ENCODE measurements at regions not wholly inside any gene's neighbourhood (a gene's known extent, or its start where the extent isn't known, plus 50 kb on each side); places are given as distances from the start of the nearest gene placed in this dataset.

DNA sequence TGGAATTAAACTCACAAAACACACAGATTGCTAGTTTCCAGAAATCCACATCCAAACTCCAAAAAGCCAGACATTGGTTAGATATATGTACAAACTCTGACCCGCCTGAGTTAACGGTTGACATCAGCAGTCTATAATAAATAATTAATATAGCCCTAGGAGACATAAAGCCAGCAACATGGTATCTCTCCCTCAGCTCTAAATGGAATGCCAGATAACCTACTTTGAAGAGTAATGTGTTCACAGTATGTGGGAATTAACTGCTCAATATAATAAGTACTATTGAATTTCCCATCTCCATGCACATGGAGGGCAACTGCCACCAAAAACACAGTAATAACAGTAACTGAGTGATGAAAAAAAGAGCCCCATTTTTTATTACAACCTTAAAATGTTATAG is 383.2 kb downstream of the CD83 start:
- Histone ChIP-seq H3K4me3 (no peak overlapping the region), H3K27ac (no peak overlapping the region), H3K9me3 (no peaks in the 10 kb centered on the region), H3K4me1 (no peaks in the 10 kb centered on the region), H3K27me3 (no peaks in the 10 kb centered on the region), H3K36me3 (replicated peaks in 1 of 2; ENCODE audit: insufficient read depth in 1 of 2, low read depth in 2 of 2) (no peaks in the 10 kb centered on the region)
- 94 to 96% methylated on average over 2 of the region's 2 CpGs for WGBS, 2 donors
- intact Hi-C loops (cut with DNase I) = no loop called here
- DNase-seq = no peak
- ATAC-seq = no peak
- TF ChIP-seq POLR2A (IDR thresholded peaks at IDR 0.05) = no peak
- TF ChIP-seq, protein P1, sequence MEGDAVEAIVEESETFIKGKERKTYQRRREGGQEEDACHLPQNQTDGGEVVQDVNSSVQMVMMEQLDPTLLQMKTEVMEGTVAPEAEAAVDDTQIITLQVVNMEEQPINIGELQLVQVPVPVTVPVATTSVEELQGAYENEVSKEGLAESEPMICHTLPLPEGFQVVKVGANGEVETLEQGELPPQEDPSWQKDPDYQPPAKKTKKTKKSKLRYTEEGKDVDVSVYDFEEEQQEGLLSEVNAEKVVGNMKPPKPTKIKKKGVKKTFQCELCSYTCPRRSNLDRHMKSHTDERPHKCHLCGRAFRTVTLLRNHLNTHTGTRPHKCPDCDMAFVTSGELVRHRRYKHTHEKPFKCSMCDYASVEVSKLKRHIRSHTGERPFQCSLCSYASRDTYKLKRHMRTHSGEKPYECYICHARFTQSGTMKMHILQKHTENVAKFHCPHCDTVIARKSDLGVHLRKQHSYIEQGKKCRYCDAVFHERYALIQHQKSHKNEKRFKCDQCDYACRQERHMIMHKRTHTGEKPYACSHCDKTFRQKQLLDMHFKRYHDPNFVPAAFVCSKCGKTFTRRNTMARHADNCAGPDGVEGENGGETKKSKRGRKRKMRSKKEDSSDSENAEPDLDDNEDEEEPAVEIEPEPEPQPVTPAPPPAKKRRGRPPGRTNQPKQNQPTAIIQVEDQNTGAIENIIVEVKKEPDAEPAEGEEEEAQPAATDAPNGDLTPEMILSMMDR (IDR thresholded peaks at IDR 0.05) = no peak

DNA sequence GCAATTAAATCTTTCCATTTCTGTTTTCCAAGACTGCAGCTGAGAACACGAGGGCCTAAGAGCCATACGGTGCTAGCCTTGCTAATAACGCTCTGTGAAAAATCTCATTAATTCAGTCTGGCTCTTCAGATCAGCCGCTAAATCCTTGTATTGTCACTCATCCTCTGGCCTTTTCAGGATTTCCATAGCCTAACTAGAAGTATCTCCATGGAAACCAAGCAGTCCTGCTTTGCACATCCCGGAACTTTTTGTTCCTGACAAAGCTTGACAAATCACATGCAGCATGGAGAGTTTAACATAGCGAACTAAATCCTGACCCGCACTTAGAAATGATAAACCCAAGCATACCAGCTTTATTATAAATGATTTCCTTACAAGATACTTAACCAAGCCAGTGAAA is 383.7 kb downstream of the CD83 start:
- Histone ChIP-seq H3K9me3 (no peaks in the 10 kb centered on the region), H3K4me1 (no peaks in the 10 kb centered on the region), H3K27me3 (no peaks in the 10 kb centered on the region), H3K27ac (no peak overlapping the region), H3K36me3 (replicated peaks in 1 of 2; ENCODE audit: insufficient read depth in 1 of 2, low read depth in 2 of 2) (no peaks in the 10 kb centered on the region), H3K4me3 (no peak overlapping the region)
- no peak for TF ChIP-seq POLR2A (IDR thresholded peaks at IDR 0.05)
- TF ChIP-seq, protein P1 (IDR thresholded peaks at IDR 0.05) = no peak
- 86 to 95% methylated on average over 7 of the region's 7 CpGs for WGBS, 2 donors
- intact Hi-C loops (cut with DNase I) = no loop called here
- DNase-seq (no peak), ATAC-seq (no peak)

DNA sequence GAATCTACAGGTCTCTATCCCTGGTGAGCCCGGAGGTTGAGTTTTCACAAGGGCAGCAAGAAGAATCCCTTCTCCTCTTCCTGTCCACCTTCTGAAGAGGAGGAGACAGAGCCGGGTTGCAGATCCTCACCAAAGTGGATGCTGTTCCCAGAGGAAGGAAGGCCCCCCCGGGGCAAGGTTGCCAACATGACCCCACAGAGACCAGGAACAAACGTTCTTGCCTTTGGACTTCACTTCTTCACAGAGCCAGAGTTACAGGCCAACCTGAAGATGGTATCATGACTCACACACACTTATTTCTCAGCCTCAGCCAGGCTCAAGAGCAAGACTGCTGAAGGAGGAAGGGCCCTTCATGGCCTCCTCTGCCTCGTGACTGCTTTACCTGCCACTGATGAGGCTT is 384.3 kb downstream of the CD83 start:
- DNase-seq = no peak
- 62 to 72% methylated on average over 5 of the region's 5 CpGs for WGBS, 2 donors
- H3K9me3 ChIP-seq = no peaks in the 10 kb centered on the region
- no peak for TF ChIP-seq POLR2A (IDR thresholded peaks at IDR 0.05)
- TF ChIP-seq, protein P1 (IDR thresholded peaks at IDR 0.05) = no peak
- H3K4me1 ChIP-seq = no peaks in the 10 kb centered on the region
- intact Hi-C loops (cut with DNase I) = no loop called here
- H3K36me3 ChIP-seq (replicated peaks in 1 of 2; ENCODE audit: insufficient read depth in 1 of 2, low read depth in 2 of 2) = no peaks in the 10 kb centered on the region
- H3K27me3 ChIP-seq = no peaks in the 10 kb centered on the region
- H3K27ac ChIP-seq = no peak overlapping the region
- no peak for ATAC-seq
- no peak overlapping the region for H3K4me3 ChIP-seq

DNA sequence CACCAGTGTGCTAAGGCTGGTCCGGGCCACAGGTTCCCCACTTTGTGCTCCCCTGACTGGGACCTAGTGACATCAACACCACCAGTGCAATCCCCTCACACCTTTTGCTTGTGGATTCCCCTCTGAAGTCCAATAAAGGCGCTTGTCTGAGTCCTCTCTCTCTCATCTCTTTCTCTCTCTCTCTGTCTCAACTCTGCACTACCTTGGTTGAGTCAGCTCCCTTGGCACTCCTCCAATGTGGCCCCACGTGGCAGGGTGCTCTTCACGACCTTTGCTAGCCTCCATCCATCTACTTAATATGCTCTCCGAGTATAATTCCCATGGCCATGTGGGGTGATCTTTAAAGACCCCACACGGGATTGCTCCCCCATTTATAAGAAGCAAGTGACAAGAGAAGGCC is 385.0 kb downstream of the CD83 start:
- no peaks in the 10 kb centered on the region for H3K36me3 ChIP-seq (replicated peaks in 1 of 2; ENCODE audit: insufficient read depth in 1 of 2, low read depth in 2 of 2)
- no peaks in the 10 kb centered on the region for H3K4me1 ChIP-seq
- H3K27ac ChIP-seq = no peak overlapping the region
- 67 to 71% methylated on average over 6 of the region's 6 CpGs for WGBS, 2 donors
- DNase-seq (no peak), ATAC-seq (no peak)
- no peak overlapping the region for H3K4me3 ChIP-seq
- H3K27me3 ChIP-seq = no peaks in the 10 kb centered on the region
- no peaks in the 10 kb centered on the region for H3K9me3 ChIP-seq
- intact Hi-C loops (cut with DNase I) = no loop called here
- TF ChIP-seq POLR2A (IDR thresholded peaks at IDR 0.05) = no peak
- TF ChIP-seq, protein P1 (IDR thresholded peaks at IDR 0.05) = no peak

DNA sequence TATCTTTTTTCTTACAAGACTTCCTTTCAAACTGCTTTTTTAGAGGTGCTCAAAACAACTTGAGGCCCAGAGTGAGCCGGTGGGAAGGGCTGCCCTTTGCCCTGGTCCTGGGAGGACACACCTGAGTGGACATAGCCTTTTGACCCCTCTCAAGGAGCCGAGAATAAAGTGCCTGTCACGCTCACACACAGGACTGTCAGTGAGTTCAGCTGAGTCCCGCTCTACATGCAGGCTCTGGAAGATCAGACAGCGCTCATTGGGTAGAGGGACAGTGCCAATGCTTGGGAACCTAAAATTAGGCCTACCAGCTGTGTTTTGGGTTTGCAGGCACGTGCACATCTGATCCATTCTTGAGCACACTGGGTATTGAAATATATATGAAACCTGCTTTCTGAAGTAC is 387.8 kb downstream of the CD83 start:
- H3K9me3 ChIP-seq = no peaks in the 10 kb centered on the region
- H3K4me3 ChIP-seq = no peak overlapping the region
- ATAC-seq (no peak), DNase-seq (no peak)
- no peaks in the 10 kb centered on the region for H3K36me3 ChIP-seq (replicated peaks in 1 of 2; ENCODE audit: insufficient read depth in 1 of 2, low read depth in 2 of 2)
- WGBS, 2 donors = 57 to 80% methylated on average over 3 to 6 of the region's 6 CpGs
- intact Hi-C loops (cut with DNase I) = no loop called here
- H3K4me1 ChIP-seq = no peaks in the 10 kb centered on the region
- no peak for TF ChIP-seq POLR2A (IDR thresholded peaks at IDR 0.05)
- TF ChIP-seq, protein P1 (IDR thresholded peaks at IDR 0.05) = no peak
- no peaks in the 10 kb centered on the region for H3K27me3 ChIP-seq
- no peak overlapping the region for H3K27ac ChIP-seq

Data from body of pancreas (tissue), 4 donors.